BJ (cell line): ENCODE measurements at regions not wholly inside any gene's neighbourhood (a gene's known extent, or its start where the extent isn't known, plus 50 kb on each side); places are given as distances from the start of the nearest gene placed in this dataset.

ENCODE experiments used
- CTCF ChIA-PET: fragments of 350-600 bp; formaldehyde crosslinking; extraction: SDS; loops from one replicate; lab custom pipeline; 2021; ENCODE audit warnings: antibody characterized with exemption, inconsistent platforms; lab: Yijun Ruan, JAX
- POLR2A ChIA-PET: fragments of 300-600 bp; sonication (Branson Sonifier 250); formaldehyde crosslinking; extraction: SDS; loops from one replicate; lab custom pipeline; 2021; ENCODE audit warnings: antibody characterized with exemption; lab: Charles Lee
- DNase-seq: peaks from one replicate; pipeline ENCODE4 v3.0.0-alpha.2; 2011; ENCODE audit warnings: low read depth
- H3K27me3 ChIP-seq: 2 replicates; pipeline ENCODE4 v1.6.0; 2011; ENCODE audit warnings: low read length; ENCODE audit not compliant: control insufficient read depth, insufficient read depth
- H3K36me3 ChIP-seq: 2 replicates; pipeline ENCODE4 v1.5.1; 2011; ENCODE audit warnings: low read length; ENCODE audit not compliant: control insufficient read depth, insufficient read depth
- H3K4me3 ChIP-seq: 2 replicates; pipeline ENCODE4 v1.5.1; 2011; ENCODE audit warnings: low read depth, mild to moderate bottlenecking, control low read depth, low read length
- TF ChIP-seq, protein P1 (sequence below): IDR thresholded peaks from 2 replicates; pipeline ENCODE4 v1.5.1; 2011; ENCODE audit warnings: low read depth, mild to moderate bottlenecking, control low read depth, inconsistent platforms, low read length, moderate library complexity; ENCODE audit not compliant: insufficient read depth

DNA sequence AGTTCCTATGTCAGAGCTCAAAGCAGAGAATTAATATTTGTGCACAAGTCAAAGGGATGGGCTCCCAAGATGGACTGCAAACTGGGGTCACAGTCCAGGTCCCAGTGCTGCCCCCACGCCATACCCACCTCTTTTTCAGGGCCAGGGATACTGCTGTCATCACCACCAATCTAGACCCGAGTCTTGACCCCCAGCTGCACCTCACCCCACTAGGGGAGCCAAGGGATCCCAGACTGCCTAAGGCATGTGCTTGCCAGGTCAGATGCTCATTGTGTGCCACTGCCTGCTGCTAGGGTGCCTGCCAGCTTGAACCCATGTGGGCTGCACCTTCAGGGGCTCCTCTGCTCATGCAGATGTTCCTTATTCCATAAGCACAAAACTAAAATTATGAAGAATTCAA lies 215.6 kb upstream of the NREP start:
- DNase-seq, result no peak
- TF ChIP-seq, protein P1, sequence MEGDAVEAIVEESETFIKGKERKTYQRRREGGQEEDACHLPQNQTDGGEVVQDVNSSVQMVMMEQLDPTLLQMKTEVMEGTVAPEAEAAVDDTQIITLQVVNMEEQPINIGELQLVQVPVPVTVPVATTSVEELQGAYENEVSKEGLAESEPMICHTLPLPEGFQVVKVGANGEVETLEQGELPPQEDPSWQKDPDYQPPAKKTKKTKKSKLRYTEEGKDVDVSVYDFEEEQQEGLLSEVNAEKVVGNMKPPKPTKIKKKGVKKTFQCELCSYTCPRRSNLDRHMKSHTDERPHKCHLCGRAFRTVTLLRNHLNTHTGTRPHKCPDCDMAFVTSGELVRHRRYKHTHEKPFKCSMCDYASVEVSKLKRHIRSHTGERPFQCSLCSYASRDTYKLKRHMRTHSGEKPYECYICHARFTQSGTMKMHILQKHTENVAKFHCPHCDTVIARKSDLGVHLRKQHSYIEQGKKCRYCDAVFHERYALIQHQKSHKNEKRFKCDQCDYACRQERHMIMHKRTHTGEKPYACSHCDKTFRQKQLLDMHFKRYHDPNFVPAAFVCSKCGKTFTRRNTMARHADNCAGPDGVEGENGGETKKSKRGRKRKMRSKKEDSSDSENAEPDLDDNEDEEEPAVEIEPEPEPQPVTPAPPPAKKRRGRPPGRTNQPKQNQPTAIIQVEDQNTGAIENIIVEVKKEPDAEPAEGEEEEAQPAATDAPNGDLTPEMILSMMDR, result no peak
- Histone ChIP-seq H3K27me3 (no peaks in the 10 kb centered on the region), H3K4me3 (no peak overlapping the region), H3K36me3 (no peaks in the 10 kb centered on the region)
- ChIA-PET POLR2A (interaction anchor here (0.6 kb wide), 1 partner anchor 223 kb away, joined by 3 read pairs; no protein-coding TSS in a partner anchor), CTCF (no interaction called here)

DNA sequence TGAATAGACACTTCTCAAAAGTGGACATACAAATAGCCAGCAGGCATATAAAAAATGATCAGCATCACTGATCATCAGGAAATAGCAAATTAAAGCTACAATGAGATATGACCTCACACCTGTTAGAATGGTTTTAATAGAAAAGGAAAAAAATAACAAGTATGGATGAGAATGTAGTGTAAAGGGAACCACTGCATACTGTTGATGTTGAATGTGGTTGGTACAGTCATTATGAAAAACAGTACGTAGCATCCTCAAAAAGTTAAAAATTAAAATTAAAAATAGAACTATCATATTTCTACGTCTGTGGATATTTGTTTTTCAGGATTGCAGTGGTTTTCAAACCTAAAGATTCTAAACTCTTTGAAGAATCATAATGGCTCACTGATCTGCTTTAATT lies 215.1 kb upstream of the NREP start:
- H3K27me3 ChIP-seq, result no peaks in the 10 kb centered on the region
- no peaks in the 10 kb centered on the region for H3K36me3 ChIP-seq
- ChIA-PET CTCF (no interaction called here), POLR2A (no interaction called here)
- DNase-seq, result no peak
- TF ChIP-seq, protein P1, result no peak
- H3K4me3 ChIP-seq, result no peak overlapping the region

DNA sequence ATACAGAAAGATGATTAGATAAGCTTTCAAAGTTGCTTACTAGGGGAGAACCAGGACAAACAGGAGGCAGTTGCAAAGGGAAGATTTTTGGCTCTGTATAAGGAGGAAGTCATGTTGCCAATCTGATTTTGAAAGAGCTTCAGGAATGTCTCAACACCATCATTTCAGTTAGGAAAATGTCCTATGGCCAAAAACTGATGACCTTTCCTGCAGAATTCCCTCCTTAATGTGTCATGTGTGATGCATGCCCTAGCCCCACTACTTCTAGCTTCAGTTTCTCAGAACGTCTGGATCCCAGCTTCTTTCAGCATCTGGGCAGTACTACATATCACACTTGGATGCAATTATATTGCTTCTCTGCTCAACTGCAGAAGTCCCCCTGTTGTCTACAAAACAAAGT lies 211.5 kb upstream of the NREP start:
- TF ChIP-seq, protein P1, result no peak

DNA sequence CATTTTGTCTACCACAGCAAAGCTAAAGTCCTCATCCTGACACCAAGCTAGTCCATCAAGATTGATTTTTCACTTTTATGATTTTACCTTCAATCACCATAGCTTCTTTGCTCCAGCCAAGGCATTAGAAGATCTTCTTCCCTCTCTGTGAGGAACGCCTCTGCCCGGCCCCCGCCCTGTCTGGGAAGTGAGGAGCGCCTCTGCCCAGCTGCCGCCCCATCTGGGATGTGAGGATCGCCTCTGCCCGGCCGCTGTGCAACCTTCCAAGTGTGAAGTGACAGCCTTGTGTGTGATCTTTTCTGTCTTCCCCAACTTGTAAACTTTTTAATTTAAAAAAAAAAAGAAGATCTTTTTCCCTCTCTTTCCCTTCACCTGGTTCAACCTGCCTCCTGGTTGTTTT lies 210.5 kb upstream of the NREP start:
- ChIA-PET POLR2A (no interaction called here), CTCF (interaction anchor here (1.6 kb wide), 1 partner anchor 16 kb away, joined by 3 read pairs; no protein-coding TSS in a partner anchor)
- H3K27me3 ChIP-seq, result no peaks in the 10 kb centered on the region
- TF ChIP-seq, protein P1, result no peak
- H3K36me3 ChIP-seq, result no peaks in the 10 kb centered on the region
- DNase-seq, result no peak
- H3K4me3 ChIP-seq, result no peak overlapping the region

More for the DNA sequence above, 211.5 kb upstream of the NREP start:
- H3K27me3 ChIP-seq, result no peaks in the 10 kb centered on the region
- ChIA-PET CTCF (interaction anchor here (0.7 kb wide), 1 partner anchor 142 kb away, joined by 3 read pairs; no protein-coding TSS in a partner anchor), POLR2A (interaction anchor here (1.0 to 1.1 kb wide), 2 partner anchors 8 to 247 kb away, joined by 3 to 7 read pairs; no protein-coding TSS in a partner anchor)
- no peak for DNase-seq
- H3K36me3 ChIP-seq, result no peaks in the 10 kb centered on the region
- no peak overlapping the region for H3K4me3 ChIP-seq

DNA sequence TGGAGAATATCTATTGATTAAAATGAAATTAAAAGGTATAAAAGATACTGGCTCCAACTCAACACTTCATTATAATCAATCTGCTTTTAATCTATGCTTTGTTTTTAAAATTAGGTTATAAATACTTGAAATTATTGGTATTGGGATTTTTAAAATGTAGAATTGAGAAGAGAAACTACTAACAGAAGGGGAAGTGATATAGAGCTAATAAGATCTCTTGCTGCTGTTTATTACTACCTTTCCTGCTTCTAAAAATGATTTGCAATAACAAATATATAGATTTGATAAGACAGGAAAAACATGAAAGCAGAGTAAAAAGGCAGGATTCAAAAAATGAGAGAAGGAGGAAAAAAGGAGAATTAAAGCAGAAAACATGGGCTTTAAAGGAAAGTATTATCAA lies 209.3 kb upstream of the NREP start:
- DNase-seq, result no peak
- Histone ChIP-seq H3K4me3 (no peak overlapping the region), H3K36me3 (no peaks in the 10 kb centered on the region), H3K27me3 (no peaks in the 10 kb centered on the region)
- ChIA-PET CTCF (interaction anchor here (1.6 kb wide), 1 partner anchor 17 kb away, joined by 3 read pairs; no protein-coding TSS in a partner anchor), POLR2A (no interaction called here)
- TF ChIP-seq, protein P1, result no peak
